ENCODE measurements at regions not wholly inside any gene's neighbourhood (a gene's known extent, or its start where the extent isn't known, plus 50 kb on each side); places are given as distances from the start of the nearest gene placed in this dataset.
"Not testable (repeated sequence)": the region's sequence is repeated elsewhere in the genome, so short reads cannot be mapped to it uniquely, and the experiment has no call there.

GRCh38 chr4:154988511-154988910 is 207.4 kb downstream of the RBM46 start:
- ChIA-PET POLR2A (no interaction called here), CTCF (no interaction called here)
- H3K9me3 ChIP-seq, result no peaks in the 10 kb centered on the region
- no peak for FAIRE-seq
- TF ChIP-seq RFX5 (IDR thresholded peaks at IDR 0.05), result no peak
- TF ChIP-seq RARB (CRISPR knock-in tag; IDR thresholded peaks at IDR 0.05), result no peak
- no peak for TF ChIP-seq HOXA7 (CRISPR knock-in tag; IDR thresholded peaks at IDR 0.05)
- no peak for TF ChIP-seq POLR2AphosphoS2 (conservative IDR thresholded peaks at IDR 0.05; ENCODE audit: low read length)
- TF ChIP-seq MAFK (IDR thresholded peaks at IDR 0.05; ENCODE audit: partially characterized antibody), result no peak
- no peak for TF ChIP-seq CEBPB (IDR thresholded peaks at IDR 0.05)
- no peak for TF ChIP-seq HOXB5 (CRISPR knock-in tag; IDR thresholded peaks at IDR 0.05)
- no peak for TF ChIP-seq PBX3 (IDR thresholded peaks at IDR 0.05)
- no peak for TF ChIP-seq TP53 (CRISPR knock-in tag; IDR thresholded peaks at IDR 0.05)
- TF ChIP-seq CHD4 (IDR thresholded peaks at IDR 0.05; ENCODE audit: borderline replicate concordance), result no peak
- 20% methylated on average over 3 of the region's 3 CpGs for WGBS (ENCODE audit: missing lambda C conversion rate)
- no peak overlapping the region for H3K4me3 ChIP-seq
- no peak overlapping the region for H3K4me2 ChIP-seq
- H3K27ac ChIP-seq, result no peak overlapping the region
- H3K4me1 ChIP-seq, result no peaks in the 10 kb centered on the region
- no peak for DNase-seq (ENCODE audit: low read depth in 1 of 2, low spot score in 1 of 2)
- ATAC-seq, result no peak

GRCh38 chr4:154989511-154989910 is 208.4 kb downstream of the RBM46 start:
- ChIA-PET POLR2A (no interaction called here), CTCF (interaction anchor here (0.7 kb wide), 1 partner anchor 20 kb away, joined by 3 read pairs; no protein-coding TSS in a partner anchor)
- 50% methylated on average over 6 of the region's 6 CpGs for WGBS (ENCODE audit: missing lambda C conversion rate)
- no peak for ATAC-seq
- no peak overlapping the region for H3K27ac ChIP-seq
- H3K4me3 ChIP-seq, result no peak overlapping the region
- no peak overlapping the region for H3K4me2 ChIP-seq
- TF ChIP-seq TP53 (CRISPR knock-in tag; IDR thresholded peaks at IDR 0.05) (no peak), ZSCAN20 (CRISPR knock-in tag; IDR thresholded peaks at IDR 0.05) (no peak), POLR2A (IDR thresholded peaks at IDR 0.05; ENCODE audit: low read length) (no peak), HOXB13 (CRISPR knock-in tag; IDR thresholded peaks at IDR 0.05; ENCODE audit: low read depth) (no peak)
- DNase-seq (ENCODE audit: low read depth in 1 of 2, low spot score in 1 of 2), result no peak
- no peaks in the 10 kb centered on the region for H3K9me3 ChIP-seq
- no peaks in the 10 kb centered on the region for H3K4me1 ChIP-seq
- no peak for FAIRE-seq

- FAIRE-seq; DNase-seq (ENCODE audit: low read depth in 1 of 2, low spot score in 1 of 2); H3K27ac ChIP-seq; H3K4me3 ChIP-seq; H3K4me1 ChIP-seq; H3K9me3 ChIP-seq; H3K4me2 ChIP-seq; ATAC-seq; POLR2A ChIA-PET: not testable (repeated sequence)
- WGBS (ENCODE audit: missing lambda C conversion rate), result 45% methylated on average over 5 of the region's 5 CpGs
- CTCF ChIA-PET, result interaction anchor here (1.2 kb wide), 1 partner anchor 12 kb away, joined by 3 read pairs; no protein-coding TSS in a partner anchor
Measured at GRCh38 chr4:154997866-154998265, 210.6 kb upstream of the NPY2R start.

- Histone ChIP-seq H3K4me1 (no peaks in the 10 kb centered on the region), H3K9me3 (no peaks in the 10 kb centered on the region), H3K27ac (no peak overlapping the region), H3K4me2 (no peak overlapping the region), H3K4me3 (no peak overlapping the region)
- TF ChIP-seq CBX8 (IDR thresholded peaks at IDR 0.05), result no peak
- no peak for TF ChIP-seq ATOH8 (CRISPR knock-in tag; IDR thresholded peaks at IDR 0.05; ENCODE audit: low read depth)
- no peak for TF ChIP-seq CBX2 (IDR thresholded peaks at IDR 0.05; ENCODE audit: borderline replicate concordance, low read depth)
- TF ChIP-seq TFCP2L1 (CRISPR knock-in tag; IDR thresholded peaks at IDR 0.05), result no peak
- TF ChIP-seq TP53 (CRISPR knock-in tag; IDR thresholded peaks at IDR 0.05), result no peak
- no peak for DNase-seq (ENCODE audit: low read depth in 1 of 2, low spot score in 1 of 2)
- no peak for ATAC-seq
- no peak for FAIRE-seq
- POLR2A ChIA-PET, result no interaction called here
- CTCF ChIA-PET, result interaction anchor here (1.2 kb wide), 2 partner anchors 12 to 374 kb away, joined by 3 to 4 read pairs; no protein-coding TSS in a partner anchor
- WGBS (ENCODE audit: missing lambda C conversion rate), result 43% methylated on average over 3 of the region's 3 CpGs
Measured at GRCh38 chr4:154998284-154998683, 210.2 kb upstream of the NPY2R start.

GRCh38 chr4:154998773-154999172 is 209.7 kb upstream of the NPY2R start:
- WGBS (ENCODE audit: missing lambda C conversion rate), result 38% methylated on average over 1 of the region's 1 CpG
- H3K4me1 ChIP-seq, result no peaks in the 10 kb centered on the region
- no peaks in the 10 kb centered on the region for H3K9me3 ChIP-seq
- DNase-seq (ENCODE audit: low read depth in 1 of 2, low spot score in 1 of 2), result no peak
- ATAC-seq, result no peak
- FAIRE-seq, result no peak
- H3K4me3 ChIP-seq, result no peak overlapping the region
- no peak overlapping the region for H3K4me2 ChIP-seq
- ChIA-PET POLR2A (no interaction called here), CTCF (interaction anchor here (1.2 kb wide), 2 partner anchors 11 to 373 kb away, joined by 3 to 4 read pairs; no protein-coding TSS in a partner anchor)
- no peak overlapping the region for H3K27ac ChIP-seq
- TF ChIP-seq EP300 (IDR thresholded peaks at IDR 0.05) (no peak), RAD21 (conservative IDR thresholded peaks at IDR 0.05 in 1 of 2, IDR thresholded peaks at IDR 0.05 in 1 of 2) (no peak), E2F6 (IDR thresholded peaks at IDR 0.05; ENCODE audit: borderline replicate concordance, low read depth) (no peak), CEBPB (IDR thresholded peaks at IDR 0.05) (no peak), BHLHE40 (IDR thresholded peaks at IDR 0.05; ENCODE audit: low read depth, low read length) (no peak), RFX5 (IDR thresholded peaks at IDR 0.05) (no peak), PBX3 (IDR thresholded peaks at IDR 0.05) (no peak)

All from A549 (cell line).